IPS-NIHi11 (cell line): ENCODE measurements at regions not wholly inside any gene's neighbourhood (a gene's known extent, or its start where the extent isn't known, plus 50 kb on each side); places are given as distances from the start of the nearest gene placed in this dataset.
"Not testable (repeated sequence)": the region's sequence is repeated elsewhere in the genome, so short reads cannot be mapped to it uniquely, and the experiment has no call there.

Experiments used
- DNase-seq: peaks from one replicate; pipeline ENCODE4 v3.0.0; 2012; ENCODE audit warnings: mixed read lengths, low spot score

- DNase-seq, result no peak
These were observed 208.0 kb upstream of the GALNT2 start for GRCh38 chr1:229859026-229859425.

- DNase-seq, result no peak
These were observed 206.1 kb upstream of the GALNT2 start for GRCh38 chr1:229860926-229861325.

GRCh38 chr1:229862017-229862774, 204.8 kb upstream of the GALNT2 start:
- peak; percentile 33 for DNase-seq

GRCh38 chr1:229863651-229864545, 203.1 kb upstream of the GALNT2 start:
- DNase-seq, result no peak

GRCh38 chr1:229864686-229865230, 202.3 kb upstream of the GALNT2 start:
- no peak for DNase-seq

- not testable (repeated sequence) for DNase-seq
These were observed 201.7 kb upstream of the GALNT2 start for GRCh38 chr1:229865321-229865720.

GRCh38 chr1:229867726-229868125, 199.3 kb upstream of the GALNT2 start:
- no peak for DNase-seq

GRCh38 chr1:229869240-229869639, 197.8 kb upstream of the GALNT2 start:
- DNase-seq, result no peak

GRCh38 chr1:229869687-229870086, 197.4 kb upstream of the GALNT2 start:
- DNase-seq, result no peak

GRCh38 chr1:229870381-229870780, 196.7 kb upstream of the GALNT2 start:
- no peak for DNase-seq

GRCh38 chr1:229871078-229871676, 195.9 kb upstream of the GALNT2 start:
- no peak for DNase-seq

- no peak for DNase-seq
These were observed 192.9 kb upstream of the GALNT2 start for GRCh38 chr1:229874136-229874535.

GRCh38 chr1:229874609-229875008, 192.4 kb upstream of the GALNT2 start:
- no peak for DNase-seq

GRCh38 chr1:229875086-229875485, 192.0 kb upstream of the GALNT2 start:
- DNase-seq, result no peak

GRCh38 chr1:229879746-229880145, 187.3 kb upstream of the GALNT2 start:
- DNase-seq, result no peak

- no peak for DNase-seq
These were observed 186.5 kb upstream of the GALNT2 start for GRCh38 chr1:229880271-229881170.

GRCh38 chr1:229882621-229883020, 184.4 kb upstream of the GALNT2 start:
- DNase-seq, result no peak

GRCh38 chr1:229883504-229884200, 183.4 kb upstream of the GALNT2 start:
- no peak for DNase-seq

GRCh38 chr1:229884765-229885164, 182.3 kb upstream of the GALNT2 start:
- DNase-seq, result no peak

GRCh38 chr1:229885568-229886495, 181.2 kb upstream of the GALNT2 start:
- no peak for DNase-seq
